ENCODE measurements at regions not wholly inside any gene's neighbourhood (a gene's known extent, or its start where the extent isn't known, plus 50 kb on each side); places are given as distances from the start of the nearest gene placed in this dataset.
"Not testable (repeated sequence)": the region's sequence is repeated elsewhere in the genome, so short reads cannot be mapped to it uniquely, and the experiment has no call there.

DNA sequence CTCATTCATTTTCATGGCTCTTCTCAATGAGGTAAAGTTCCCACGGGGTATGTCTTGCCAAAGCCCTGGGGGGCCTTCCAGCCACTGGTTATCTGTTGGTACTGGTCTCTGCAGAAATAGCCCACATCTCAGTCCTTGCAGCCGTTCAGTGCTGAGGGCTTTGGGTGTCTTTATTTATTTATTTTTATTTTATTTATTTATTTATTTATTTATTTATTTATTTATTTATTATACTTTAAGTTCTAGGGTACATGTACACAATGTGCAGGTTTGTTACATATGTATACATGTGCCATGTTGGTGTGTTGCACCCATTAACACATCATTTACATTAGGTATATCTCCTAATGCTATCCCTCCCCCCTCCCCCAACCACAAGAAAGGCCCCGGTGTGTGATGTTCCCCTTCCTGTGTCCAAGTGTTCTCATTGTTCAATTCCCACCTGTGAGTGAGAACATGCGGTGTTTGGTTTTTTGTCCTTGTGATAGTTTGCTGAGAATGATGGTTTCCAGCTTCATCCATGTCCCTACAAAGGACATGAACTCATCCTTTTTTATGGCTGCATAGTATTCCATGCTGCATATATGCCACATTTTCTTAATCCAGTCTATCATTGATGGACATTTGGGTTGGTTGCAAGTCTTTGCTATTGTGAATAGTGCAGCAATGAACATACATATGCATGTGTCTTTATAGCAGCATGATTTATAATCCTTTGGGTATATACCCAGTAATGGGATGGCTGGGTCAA lies 308.1 kb upstream of the B3GAT1 start:
- not testable (repeated sequence) for DNase-seq

DNA sequence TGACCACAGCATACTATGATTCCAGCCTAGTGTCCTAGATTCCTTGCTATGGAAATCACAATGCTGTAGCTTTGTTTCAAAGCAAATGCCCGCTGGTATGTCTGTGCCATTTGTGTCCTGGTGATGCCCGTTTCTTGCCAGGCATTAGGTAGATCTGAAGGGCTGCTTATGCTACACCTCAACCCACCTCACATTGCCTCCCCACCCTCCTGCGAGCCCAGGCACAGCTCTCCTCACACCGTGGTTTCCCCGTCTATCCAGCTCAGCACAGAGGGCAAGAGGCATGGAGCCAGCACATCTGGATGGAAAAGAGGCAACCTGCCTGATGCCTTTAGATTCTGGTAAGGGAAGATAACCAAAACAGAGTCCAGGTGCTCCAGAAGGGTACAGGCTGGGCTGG lies 307.4 kb upstream of the B3GAT1 start:
- DNase-seq = no peak

DNA sequence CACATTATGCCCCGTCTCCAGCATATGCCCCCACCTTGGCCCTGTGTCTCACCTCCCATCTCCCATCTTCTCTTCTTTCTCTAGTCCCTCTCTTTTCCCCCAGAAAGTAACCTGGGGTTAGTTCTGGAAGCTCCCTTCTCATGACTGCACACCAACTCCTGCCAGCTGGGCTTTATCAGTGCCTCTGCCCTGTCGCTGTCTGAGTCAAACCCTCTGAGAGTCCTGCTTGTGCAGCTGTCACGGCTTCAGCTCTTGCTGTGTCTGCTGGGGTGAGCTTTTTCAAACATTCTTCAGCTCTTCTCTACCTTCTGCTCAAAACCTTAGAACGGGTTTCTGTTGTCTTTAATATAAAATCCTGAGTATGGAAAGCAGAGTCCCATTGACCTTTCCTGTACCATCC lies 304.5 kb upstream of the B3GAT1 start:
- DNase-seq = no peak

DNA sequence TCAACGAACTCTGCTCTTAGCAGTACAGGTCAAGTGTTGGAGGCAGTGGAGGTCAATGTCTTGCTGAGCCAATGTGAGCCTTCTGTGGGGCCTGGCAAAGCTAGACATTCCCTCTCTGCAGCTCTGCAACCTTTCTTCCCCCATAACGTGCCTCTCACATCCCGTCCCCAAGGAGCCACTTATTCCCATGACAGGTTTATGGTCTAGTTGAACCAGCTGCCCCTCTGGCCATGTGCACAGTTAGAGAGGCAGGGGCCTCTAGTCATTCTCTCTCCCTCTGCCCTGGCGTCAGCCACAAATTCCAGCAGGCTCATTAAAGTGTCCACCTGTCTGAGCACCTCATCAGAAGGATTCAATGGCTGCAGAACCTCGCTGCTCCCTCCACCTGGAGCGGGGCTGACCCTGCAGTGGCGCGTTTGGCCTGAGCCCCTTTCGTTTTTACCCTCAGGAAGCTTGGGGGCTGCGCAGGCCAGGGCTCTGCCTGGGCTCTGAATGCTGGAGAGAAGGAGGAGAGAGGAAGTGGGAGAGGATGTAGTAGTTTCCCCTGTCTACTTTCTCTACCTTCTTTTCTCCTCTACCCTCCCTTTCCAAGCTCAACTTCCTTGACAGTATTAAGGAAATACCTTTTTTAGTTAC lies 302.1 kb upstream of the B3GAT1 start:
- DNase-seq = no peak

- DNase-seq = no peak
These were observed 300.4 kb upstream of the B3GAT1 start for GRCh38 chr11:134712228-134713145.

DNA sequence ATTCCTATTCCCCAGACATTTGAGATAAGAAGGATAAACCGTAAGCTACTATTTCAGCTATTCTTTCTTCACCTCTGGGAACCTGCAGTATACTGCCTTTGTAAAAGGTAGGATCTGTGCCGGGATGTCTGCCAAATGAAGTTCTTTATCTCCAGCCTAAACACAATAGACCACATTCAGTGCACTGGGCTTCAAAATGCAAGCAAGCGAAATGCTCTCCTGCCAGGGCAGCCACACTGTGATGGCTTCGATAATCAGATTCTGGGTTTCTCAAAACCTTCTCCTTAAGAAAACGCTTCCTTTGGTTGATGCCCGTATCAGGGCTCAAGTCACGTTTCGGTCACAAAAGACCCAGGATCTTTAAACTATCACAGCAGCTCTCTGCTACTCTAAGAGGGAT lies 299.5 kb upstream of the B3GAT1 start:
- no peak for DNase-seq

DNA sequence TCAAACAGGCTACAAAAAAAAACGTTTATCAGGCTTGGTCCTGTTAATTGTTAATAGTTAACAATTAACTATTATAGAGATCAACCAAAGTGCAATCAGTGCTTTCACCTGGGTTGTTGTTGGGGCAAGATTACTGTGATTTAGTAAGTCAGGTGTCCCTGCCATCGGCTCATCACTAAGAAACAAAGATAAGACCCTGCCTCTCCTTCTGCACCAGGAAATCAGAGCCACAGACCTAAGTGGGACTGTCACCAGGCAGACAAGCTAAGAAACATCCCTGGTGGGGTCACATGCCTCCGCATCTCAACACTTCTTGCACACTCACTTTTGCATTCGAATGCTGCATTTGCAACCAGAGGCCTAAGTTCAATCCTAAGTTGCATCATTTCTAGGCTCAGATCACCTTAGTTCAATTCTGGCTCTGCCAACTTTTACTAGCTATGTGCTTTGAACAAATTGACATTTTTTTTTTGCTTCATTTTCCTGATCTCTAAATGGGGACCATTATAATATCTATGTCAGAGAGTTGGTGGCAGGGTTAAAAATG lies 298.9 kb upstream of the B3GAT1 start:
- DNase-seq = no peak

DNA sequence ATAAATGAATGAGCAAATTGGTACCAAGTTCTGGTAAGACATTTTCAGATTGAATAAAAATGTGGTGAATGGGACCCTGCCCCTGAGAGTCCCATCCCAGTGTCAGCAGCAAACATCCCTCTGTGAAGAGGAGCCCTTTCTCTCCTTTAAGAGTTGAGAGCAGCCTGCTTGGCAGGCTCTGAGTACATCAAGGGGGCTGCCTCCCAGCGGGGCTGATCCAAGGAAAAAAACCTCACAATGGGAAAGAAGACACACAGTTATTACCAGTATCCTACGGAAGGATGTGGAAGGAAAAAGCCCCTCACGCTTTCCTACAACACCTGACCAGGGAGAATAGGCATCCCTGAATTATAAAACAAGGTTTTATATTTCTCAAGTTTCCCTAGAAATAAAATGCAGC lies 293.8 kb upstream of the B3GAT1 start:
- no peak for DNase-seq

DNA sequence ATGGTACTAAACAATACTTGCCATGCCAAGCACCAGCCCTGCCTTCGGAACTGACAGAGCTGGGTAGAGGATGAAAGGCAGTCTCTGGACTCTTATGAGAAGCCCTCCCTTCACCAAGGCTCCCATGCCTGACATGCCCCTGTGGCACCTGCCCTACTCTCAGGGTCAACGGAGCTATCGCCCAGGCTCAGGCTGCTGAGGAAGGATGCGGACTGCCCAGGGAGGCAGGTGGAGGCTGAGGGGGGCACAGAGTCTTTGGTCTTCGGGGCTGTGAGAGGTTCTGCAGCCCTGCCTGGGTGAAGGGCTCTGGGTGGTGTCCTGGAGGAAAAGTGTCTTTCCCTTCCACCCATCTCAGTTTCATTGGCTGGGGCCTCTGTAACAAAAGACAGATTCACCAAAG lies 290.8 kb upstream of the B3GAT1 start:
- DNase-seq = no peak

- DNase-seq = no peak
These were observed 289.6 kb upstream of the B3GAT1 start for GRCh38 chr11:134701564-134702165.

DNA sequence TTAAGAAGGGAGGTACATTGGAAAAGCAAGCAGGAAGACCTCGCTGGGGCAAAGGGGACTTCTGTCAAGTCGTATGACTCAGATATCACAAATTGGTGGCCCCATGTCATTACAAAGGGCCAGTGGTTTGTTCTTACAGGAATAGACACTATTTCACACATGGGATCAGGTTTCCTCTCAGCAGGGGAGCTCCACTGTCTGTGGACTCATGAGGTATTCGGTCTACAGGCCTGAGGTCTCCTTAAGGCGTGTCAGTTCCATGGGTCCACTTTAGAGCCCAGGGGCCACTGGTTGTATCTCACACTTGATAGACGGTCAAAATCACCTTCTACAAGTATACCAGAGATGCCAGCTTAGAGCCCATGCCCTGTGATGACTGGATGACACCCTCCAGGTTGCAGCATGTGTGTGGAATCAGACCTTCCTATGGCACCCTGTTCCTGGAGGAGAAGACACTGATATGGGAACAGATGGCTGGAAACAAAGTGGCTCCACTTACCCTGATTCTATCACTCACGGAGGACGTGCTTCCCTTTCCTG lies 288.1 kb upstream of the B3GAT1 start:
- DNase-seq = no peak

DNA sequence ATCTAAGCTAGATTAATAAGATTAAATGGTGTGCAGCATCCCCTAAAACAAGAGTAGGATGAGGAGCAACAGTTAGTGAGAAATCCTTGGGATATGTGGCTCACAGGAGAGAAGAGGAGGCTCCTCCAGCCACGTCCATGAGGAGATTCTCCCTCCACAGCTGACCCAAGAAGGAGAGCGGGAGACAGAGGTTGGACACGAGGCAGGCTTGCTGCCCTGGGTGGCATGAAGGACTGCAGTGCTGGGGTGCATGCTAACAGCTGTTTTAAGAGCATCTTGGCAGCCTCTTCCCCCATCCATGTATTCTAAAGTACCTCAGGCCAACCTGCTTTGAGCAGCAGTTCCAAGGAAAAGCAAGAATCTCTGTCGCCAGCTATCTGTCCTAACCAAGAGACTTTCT lies 284.4 kb upstream of the B3GAT1 start:
- DNase-seq = no peak

DNA sequence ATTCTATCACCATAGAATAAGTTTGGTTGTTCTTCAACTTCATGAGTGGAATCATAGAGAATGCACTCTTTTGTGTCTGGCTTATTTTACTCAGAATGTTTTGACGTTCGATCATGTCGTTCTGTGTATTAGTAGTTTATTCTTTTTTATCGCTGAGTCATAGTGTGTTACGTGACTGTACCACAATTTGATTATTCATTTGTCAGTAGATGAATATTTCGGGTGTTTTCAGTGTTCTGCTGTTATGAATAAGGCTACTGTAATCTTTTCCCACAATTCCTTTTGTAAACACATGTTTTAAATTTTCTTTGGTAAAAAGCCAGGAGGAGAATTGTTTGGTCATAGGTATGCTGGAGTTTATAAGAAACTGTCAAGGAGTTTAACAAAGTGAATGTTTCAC lies 279.9 kb upstream of the B3GAT1 start:
- DNase-seq = no peak

DNA sequence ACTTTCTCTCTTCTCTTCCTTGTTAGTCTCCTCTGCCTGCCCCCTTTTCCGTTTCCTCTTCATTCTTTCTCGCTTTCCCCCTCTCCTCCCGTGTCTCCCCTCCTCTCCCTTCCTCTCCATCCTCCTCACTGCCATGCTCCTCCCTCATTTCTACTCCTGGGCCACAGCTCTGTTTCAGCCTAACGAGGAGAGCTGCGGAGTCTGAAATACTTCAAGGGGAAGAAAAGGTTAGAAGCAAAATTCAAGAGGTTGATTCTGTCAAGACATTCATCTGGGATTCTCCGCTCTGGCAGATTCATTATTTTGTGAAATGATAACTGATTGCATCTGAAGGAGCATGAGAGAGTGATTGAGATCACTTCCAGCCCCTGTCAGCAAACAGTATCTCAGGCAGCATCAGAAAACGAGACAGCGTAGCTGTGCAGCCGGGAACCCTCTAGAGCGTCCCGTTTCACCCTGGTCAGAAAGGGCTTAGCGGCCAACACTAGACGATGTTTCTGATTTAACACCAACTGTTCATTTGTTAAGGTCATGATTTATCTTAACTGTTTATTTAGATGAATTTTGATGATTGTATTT lies 279.3 kb upstream of the B3GAT1 start:
- no peak for DNase-seq

GRCh38 chr11:134689886-134690285 lies 277.8 kb upstream of the B3GAT1 start:
- DNase-seq = no peak

- no peak for DNase-seq
These were observed 275.5 kb upstream of the B3GAT1 start for GRCh38 chr11:134687548-134687947.

- no peak for DNase-seq
These were observed 274.5 kb upstream of the B3GAT1 start for GRCh38 chr11:134686460-134687061.

DNA sequence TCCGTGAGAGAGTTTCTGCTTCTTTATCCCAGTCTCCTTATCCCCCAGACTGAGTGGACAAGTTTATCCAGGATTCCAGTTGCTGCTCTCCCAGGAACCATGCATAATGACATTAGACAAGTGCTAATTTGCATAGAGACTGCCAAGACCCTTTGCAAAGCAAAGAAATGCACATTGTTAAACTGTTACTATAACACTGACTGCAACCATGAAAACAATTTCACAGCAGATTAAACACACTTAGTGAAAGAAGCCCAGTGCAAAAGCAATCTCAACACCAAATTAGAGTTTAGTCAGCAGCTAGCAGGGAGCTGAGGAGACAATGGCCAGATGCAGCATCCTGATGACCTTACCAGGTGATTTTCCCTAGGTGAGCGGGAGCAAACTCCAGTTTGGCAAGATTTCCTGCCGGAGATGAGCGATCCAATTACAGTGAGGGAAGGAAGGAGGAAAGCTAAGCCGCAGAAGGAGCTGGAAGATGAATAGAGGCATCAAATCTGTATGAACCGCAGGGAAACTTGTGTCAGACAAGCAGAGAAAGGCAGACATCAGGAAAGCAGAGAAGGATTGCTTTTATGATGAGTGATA lies 273.8 kb upstream of the B3GAT1 start:
- DNase-seq = no peak

DNA sequence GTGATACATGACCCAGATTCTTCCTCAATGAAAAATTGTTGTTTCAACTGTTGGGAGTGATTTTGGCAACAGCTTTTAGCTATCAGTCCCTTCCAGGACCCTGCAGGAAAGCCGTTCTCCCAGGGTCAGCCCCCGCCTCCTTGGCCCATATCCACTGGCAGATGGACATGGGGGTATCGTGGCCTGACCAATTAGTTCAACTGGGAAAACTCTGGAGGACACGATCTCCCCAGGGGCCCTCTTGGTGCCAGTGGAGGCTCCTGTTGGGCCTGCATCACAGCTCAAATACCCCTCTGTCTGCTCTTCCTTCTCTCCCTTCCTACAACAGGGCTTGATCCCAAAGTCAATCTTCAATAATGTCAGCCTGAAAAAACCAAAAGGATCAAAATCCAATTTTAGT lies 272.5 kb upstream of the B3GAT1 start:
- no peak for DNase-seq

DNA sequence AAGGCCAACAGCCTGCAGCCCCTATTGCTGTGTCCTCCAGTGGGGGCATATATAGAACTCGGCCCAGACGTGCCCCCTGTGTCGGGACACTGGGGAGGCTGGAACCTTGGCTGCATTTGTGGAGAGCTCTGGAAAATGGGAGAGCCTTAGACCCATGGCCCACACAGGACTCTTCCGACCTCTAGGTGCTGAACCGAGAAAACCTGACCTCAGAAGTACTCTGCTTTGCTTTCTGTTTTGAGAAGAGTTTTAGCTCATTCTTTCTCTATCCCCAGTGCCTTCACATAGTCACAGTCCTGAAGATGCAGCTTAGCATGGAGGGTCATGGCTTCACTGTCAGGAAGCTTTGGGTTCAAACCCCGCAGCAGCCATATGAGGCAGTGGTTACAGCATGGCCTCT lies 271.8 kb upstream of the B3GAT1 start:
- DNase-seq = no peak

- DNase-seq = no peak
These were observed 270.5 kb upstream of the B3GAT1 start for GRCh38 chr11:134682577-134682976.

Measured in T-helper 1 cell (primary cell).